ENCODE measurements at regions not wholly inside any gene's neighbourhood (a gene's known extent, or its start where the extent isn't known, plus 50 kb on each side); places are given as distances from the start of the nearest gene placed in this dataset.
"Not testable (repeated sequence)": the region's sequence is repeated elsewhere in the genome, so short reads cannot be mapped to it uniquely, and the experiment has no call there.

DNA sequence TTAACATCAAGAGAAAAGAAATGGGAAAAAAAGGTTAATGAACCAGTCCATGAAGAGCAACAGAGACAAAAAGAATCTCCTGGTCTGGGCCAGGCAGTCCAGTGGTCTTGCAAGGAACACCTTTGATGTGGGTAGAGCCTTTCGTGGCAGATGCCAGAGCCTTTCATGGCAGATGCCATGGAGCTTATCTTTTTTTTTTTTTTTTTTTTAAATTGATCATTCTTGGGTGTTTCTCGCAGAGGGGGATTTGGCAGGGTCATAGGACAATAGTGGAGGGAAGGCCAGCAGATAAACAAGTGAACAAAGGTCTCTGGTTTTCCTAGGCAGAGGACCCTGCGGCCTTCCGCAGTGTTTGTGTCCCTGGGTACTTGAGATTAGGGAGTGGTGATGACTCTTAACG, 100.9 kb downstream of the ZNF429 start:
- not testable (repeated sequence) for TF ChIP-seq POLR2AphosphoS5 (IDR thresholded peaks at IDR 0.05; ENCODE audit: low read depth); GABPA (IDR thresholded peaks at IDR 0.05; ENCODE audit: low read depth); SPI1 (IDR thresholded peaks at IDR 0.05; ENCODE audit: borderline replicate concordance, low read depth)
- TF ChIP-seq, protein P1, sequence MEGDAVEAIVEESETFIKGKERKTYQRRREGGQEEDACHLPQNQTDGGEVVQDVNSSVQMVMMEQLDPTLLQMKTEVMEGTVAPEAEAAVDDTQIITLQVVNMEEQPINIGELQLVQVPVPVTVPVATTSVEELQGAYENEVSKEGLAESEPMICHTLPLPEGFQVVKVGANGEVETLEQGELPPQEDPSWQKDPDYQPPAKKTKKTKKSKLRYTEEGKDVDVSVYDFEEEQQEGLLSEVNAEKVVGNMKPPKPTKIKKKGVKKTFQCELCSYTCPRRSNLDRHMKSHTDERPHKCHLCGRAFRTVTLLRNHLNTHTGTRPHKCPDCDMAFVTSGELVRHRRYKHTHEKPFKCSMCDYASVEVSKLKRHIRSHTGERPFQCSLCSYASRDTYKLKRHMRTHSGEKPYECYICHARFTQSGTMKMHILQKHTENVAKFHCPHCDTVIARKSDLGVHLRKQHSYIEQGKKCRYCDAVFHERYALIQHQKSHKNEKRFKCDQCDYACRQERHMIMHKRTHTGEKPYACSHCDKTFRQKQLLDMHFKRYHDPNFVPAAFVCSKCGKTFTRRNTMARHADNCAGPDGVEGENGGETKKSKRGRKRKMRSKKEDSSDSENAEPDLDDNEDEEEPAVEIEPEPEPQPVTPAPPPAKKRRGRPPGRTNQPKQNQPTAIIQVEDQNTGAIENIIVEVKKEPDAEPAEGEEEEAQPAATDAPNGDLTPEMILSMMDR (IDR thresholded peaks at IDR 0.05; ENCODE audit: insufficient read depth, low read length): not testable (repeated sequence)
- TF ChIP-seq, protein P2, sequence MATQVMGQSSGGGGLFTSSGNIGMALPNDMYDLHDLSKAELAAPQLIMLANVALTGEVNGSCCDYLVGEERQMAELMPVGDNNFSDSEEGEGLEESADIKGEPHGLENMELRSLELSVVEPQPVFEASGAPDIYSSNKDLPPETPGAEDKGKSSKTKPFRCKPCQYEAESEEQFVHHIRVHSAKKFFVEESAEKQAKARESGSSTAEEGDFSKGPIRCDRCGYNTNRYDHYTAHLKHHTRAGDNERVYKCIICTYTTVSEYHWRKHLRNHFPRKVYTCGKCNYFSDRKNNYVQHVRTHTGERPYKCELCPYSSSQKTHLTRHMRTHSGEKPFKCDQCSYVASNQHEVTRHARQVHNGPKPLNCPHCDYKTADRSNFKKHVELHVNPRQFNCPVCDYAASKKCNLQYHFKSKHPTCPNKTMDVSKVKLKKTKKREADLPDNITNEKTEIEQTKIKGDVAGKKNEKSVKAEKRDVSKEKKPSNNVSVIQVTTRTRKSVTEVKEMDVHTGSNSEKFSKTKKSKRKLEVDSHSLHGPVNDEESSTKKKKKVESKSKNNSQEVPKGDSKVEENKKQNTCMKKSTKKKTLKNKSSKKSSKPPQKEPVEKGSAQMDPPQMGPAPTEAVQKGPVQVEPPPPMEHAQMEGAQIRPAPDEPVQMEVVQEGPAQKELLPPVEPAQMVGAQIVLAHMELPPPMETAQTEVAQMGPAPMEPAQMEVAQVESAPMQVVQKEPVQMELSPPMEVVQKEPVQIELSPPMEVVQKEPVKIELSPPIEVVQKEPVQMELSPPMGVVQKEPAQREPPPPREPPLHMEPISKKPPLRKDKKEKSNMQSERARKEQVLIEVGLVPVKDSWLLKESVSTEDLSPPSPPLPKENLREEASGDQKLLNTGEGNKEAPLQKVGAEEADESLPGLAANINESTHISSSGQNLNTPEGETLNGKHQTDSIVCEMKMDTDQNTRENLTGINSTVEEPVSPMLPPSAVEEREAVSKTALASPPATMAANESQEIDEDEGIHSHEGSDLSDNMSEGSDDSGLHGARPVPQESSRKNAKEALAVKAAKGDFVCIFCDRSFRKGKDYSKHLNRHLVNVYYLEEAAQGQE (IDR thresholded peaks at IDR 0.05; ENCODE audit: insufficient replicate concordance, low read depth): not testable (repeated sequence)

All from HL-60 (cell line).